NT2/D1 (cell line): ENCODE measurements at regions not wholly inside any gene's neighbourhood (a gene's known extent, or its start where the extent isn't known, plus 50 kb on each side); places are given as distances from the start of the nearest gene placed in this dataset.

Source experiments
- YY1 ChIP-seq: IDR thresholded peaks from 2 replicates; pipeline ENCODE4 v1.6.1; 2011; ENCODE audit not compliant: insufficient read length, insufficient read depth
- ZNF274 ChIP-seq: IDR thresholded peaks from 2 replicates; pipeline ENCODE4 v1.6.1; 2011; ENCODE audit warnings: mild to moderate bottlenecking, low read depth, low read length

GRCh38 chr6:24064832-24065231 is 61.2 kb upstream of the NRSN1 start:
- TF ChIP-seq YY1, result no peak
- TF ChIP-seq ZNF274, result no peak
